ENCODE measurements at regions not wholly inside any gene's neighbourhood (a gene's known extent, or its start where the extent isn't known, plus 50 kb on each side); places are given as distances from the start of the nearest gene placed in this dataset.

- Mint-ChIP-seq H3K27ac (ENCODE audit: unreplicated experiment) (no peak overlapping the region), H3K9me3 (ENCODE audit: unreplicated experiment) (no peaks in the 10 kb centered on the region), H3K4me3 (ENCODE audit: unreplicated experiment) (no peak overlapping the region), H3K4me1 (ENCODE audit: low read depth, unreplicated experiment) (no peaks in the 10 kb centered on the region), H3K36me3 (ENCODE audit: unreplicated experiment) (no peaks in the 10 kb centered on the region), H3K27me3 (ENCODE audit: unreplicated experiment) (no peaks in the 10 kb centered on the region)
- DNase-seq = no peak
- TF ChIP-seq CTCF (IDR thresholded peaks at IDR 0.05; ENCODE audit: partially characterized antibody, unreplicated experiment) = no peak
Observed at GRCh38 chr6:104130343-104130742, 729.4 kb downstream of the HACE1 start.

- H3K27me3 Mint-ChIP-seq (ENCODE audit: unreplicated experiment) = no peaks in the 10 kb centered on the region
- no peaks in the 10 kb centered on the region for H3K9me3 Mint-ChIP-seq (ENCODE audit: unreplicated experiment)
- no peak for DNase-seq
- H3K36me3 Mint-ChIP-seq (ENCODE audit: unreplicated experiment) = no peaks in the 10 kb centered on the region
- H3K4me3 Mint-ChIP-seq (ENCODE audit: unreplicated experiment) = no peak overlapping the region
- TF ChIP-seq CTCF (IDR thresholded peaks at IDR 0.05; ENCODE audit: partially characterized antibody, unreplicated experiment) = no peak
- no peak overlapping the region for H3K27ac Mint-ChIP-seq (ENCODE audit: unreplicated experiment)
- H3K4me1 Mint-ChIP-seq (ENCODE audit: low read depth, unreplicated experiment) = no peaks in the 10 kb centered on the region
Observed at GRCh38 chr6:104126315-104127005, 733.3 kb downstream of the HACE1 start.

GRCh38 chr6:104123227-104123626 lies 736.5 kb downstream of the HACE1 start:
- H3K4me3 Mint-ChIP-seq (ENCODE audit: unreplicated experiment) = no peak overlapping the region
- H3K27me3 Mint-ChIP-seq (ENCODE audit: unreplicated experiment) = no peaks in the 10 kb centered on the region
- TF ChIP-seq CTCF (IDR thresholded peaks at IDR 0.05; ENCODE audit: partially characterized antibody, unreplicated experiment) = no peak
- H3K36me3 Mint-ChIP-seq (ENCODE audit: unreplicated experiment) = no peaks in the 10 kb centered on the region
- DNase-seq = no peak
- no peak overlapping the region for H3K27ac Mint-ChIP-seq (ENCODE audit: unreplicated experiment)
- no peaks in the 10 kb centered on the region for H3K4me1 Mint-ChIP-seq (ENCODE audit: low read depth, unreplicated experiment)
- no peaks in the 10 kb centered on the region for H3K9me3 Mint-ChIP-seq (ENCODE audit: unreplicated experiment)

- no peak for TF ChIP-seq CTCF (IDR thresholded peaks at IDR 0.05; ENCODE audit: partially characterized antibody, unreplicated experiment)
- H3K4me3 Mint-ChIP-seq (ENCODE audit: unreplicated experiment) = no peak overlapping the region
- no peaks in the 10 kb centered on the region for H3K27me3 Mint-ChIP-seq (ENCODE audit: unreplicated experiment)
- H3K36me3 Mint-ChIP-seq (ENCODE audit: unreplicated experiment) = no peaks in the 10 kb centered on the region
- H3K9me3 Mint-ChIP-seq (ENCODE audit: unreplicated experiment) = no peaks in the 10 kb centered on the region
- no peak overlapping the region for H3K27ac Mint-ChIP-seq (ENCODE audit: unreplicated experiment)
- no peak for DNase-seq
- H3K4me1 Mint-ChIP-seq (ENCODE audit: low read depth, unreplicated experiment) = no peaks in the 10 kb centered on the region
Observed at GRCh38 chr6:104118274-104118673, 741.4 kb downstream of the HACE1 start.

- no peak for TF ChIP-seq CTCF (IDR thresholded peaks at IDR 0.05; ENCODE audit: partially characterized antibody, unreplicated experiment)
- DNase-seq = no peak
- no peaks in the 10 kb centered on the region for H3K4me1 Mint-ChIP-seq (ENCODE audit: low read depth, unreplicated experiment)
- H3K27ac Mint-ChIP-seq (ENCODE audit: unreplicated experiment) = no peak overlapping the region
- H3K36me3 Mint-ChIP-seq (ENCODE audit: unreplicated experiment) = no peaks in the 10 kb centered on the region
- H3K9me3 Mint-ChIP-seq (ENCODE audit: unreplicated experiment) = no peaks in the 10 kb centered on the region
- H3K27me3 Mint-ChIP-seq (ENCODE audit: unreplicated experiment) = no peaks in the 10 kb centered on the region
- no peak overlapping the region for H3K4me3 Mint-ChIP-seq (ENCODE audit: unreplicated experiment)
Observed at GRCh38 chr6:104109806-104110205, 749.9 kb downstream of the HACE1 start.

All from glutamatergic neuron (in vitro differentiated cells).